A673 (cell line): ENCODE measurements at regions not wholly inside any gene's neighbourhood (a gene's known extent, or its start where the extent isn't known, plus 50 kb on each side); places are given as distances from the start of the nearest gene placed in this dataset.

ENCODE experiments used
- EZH2 ChIP-seq: fragments of 200-600 bp; sonication (generic); IDR thresholded peaks from 2 replicates; pipeline ENCODE4 v1.6.1; 2017; ENCODE audit warnings: borderline replicate concordance, low read depth, mild to moderate bottlenecking, mixed read lengths, antibody characterized with exemption, low read length; ENCODE audit not compliant: poor library complexity, severe bottlenecking
- TF ChIP-seq, protein P1 (sequence below): fragments of 300-800, 200-600 bp; sonication (generic); conservative IDR thresholded peaks from 2 replicates; pipeline ENCODE4 v1.5.1; 2017; ENCODE audit warnings: low read depth, mild to moderate bottlenecking, antibody characterized with exemption, low read length, moderate library complexity, mixed read lengths

DNA sequence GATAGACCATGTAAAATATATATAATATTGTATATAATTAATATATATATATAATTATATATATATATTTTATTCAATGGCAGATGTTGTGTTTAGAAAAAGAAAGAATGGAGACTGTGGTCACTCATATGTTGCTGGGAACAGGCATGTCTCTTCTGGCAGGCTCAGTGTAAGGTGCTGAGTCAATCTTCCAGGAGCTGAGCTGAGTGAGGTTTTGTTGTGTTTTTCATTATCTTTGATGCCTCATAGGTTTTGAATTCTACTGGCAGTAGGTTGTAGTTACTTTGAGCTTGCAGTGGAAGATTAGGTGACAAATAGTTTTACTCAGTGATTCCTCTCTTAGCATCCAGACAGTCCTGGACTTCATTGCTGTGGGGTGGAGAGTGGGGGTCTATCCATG, 561.3 kb downstream of the IRX1 start:
- TF ChIP-seq EZH2 = no peak
- TF ChIP-seq, protein P1, sequence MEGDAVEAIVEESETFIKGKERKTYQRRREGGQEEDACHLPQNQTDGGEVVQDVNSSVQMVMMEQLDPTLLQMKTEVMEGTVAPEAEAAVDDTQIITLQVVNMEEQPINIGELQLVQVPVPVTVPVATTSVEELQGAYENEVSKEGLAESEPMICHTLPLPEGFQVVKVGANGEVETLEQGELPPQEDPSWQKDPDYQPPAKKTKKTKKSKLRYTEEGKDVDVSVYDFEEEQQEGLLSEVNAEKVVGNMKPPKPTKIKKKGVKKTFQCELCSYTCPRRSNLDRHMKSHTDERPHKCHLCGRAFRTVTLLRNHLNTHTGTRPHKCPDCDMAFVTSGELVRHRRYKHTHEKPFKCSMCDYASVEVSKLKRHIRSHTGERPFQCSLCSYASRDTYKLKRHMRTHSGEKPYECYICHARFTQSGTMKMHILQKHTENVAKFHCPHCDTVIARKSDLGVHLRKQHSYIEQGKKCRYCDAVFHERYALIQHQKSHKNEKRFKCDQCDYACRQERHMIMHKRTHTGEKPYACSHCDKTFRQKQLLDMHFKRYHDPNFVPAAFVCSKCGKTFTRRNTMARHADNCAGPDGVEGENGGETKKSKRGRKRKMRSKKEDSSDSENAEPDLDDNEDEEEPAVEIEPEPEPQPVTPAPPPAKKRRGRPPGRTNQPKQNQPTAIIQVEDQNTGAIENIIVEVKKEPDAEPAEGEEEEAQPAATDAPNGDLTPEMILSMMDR = no peak
